ENCODE measurements at regions not wholly inside any gene's neighbourhood (a gene's known extent, or its start where the extent isn't known, plus 50 kb on each side); places are given as distances from the start of the nearest gene placed in this dataset.

DNA sequence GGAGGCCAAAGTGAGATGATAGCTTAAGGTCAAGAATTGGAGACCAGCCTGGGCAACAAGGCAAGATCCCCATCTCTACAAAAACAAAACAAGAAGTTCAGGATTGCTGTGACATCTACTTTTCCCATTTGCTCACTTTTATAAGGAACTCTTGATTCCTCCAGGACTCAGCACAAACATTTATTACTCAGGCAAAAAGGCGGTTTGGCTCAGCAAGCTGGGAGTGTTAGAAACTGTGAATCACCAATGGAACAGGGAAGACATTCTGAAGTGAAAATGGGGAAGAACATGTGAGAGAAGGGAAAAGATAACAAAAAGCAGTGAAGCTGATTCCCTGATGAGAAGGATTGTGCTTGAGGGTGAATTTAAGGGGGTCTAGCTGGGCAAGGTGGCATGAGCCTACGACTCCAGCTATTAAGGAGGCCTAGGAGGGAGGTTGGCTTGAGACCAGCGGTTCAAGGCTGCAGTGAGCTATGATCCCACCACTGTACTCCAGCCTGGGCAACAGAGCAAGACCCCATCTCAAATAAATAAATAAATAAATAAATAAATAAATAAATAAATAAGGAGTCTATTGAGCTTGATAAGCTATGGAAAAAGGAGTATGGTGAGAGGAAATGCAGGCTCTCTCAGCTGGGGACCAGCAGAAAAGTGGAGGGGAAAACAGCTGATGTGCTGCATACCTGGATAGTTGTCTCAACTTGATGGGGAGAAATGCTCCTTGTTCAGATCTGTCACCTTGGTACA, 65.4 kb upstream of the HDDC2 start:
- no peak for TF ChIP-seq CTCF (IDR thresholded peaks at IDR 0.05)
- TF ChIP-seq POLR2AphosphoS5 (IDR thresholded peaks at IDR 0.05; ENCODE audit: low read depth, low read length): no peak
- no peak for TF ChIP-seq REST (IDR thresholded peaks at IDR 0.05; ENCODE audit: insufficient read depth in 1 of 2, low read depth in 2 of 2, low read length in 1 of 2)
- no peak for TF ChIP-seq TCF7L2 (IDR thresholded peaks at IDR 0.05; ENCODE audit: low read depth, low read length)
- TF ChIP-seq SIN3A (IDR thresholded peaks at IDR 0.05; ENCODE audit: borderline replicate concordance, insufficient read depth, low read depth, low read length): no peak
- intact Hi-C loops (cut with micrococcal nuclease; ENCODE audit: unreplicated experiment) (no loop called here), in situ Hi-C loops (cut with HindIII; ENCODE audit: low pct_unique_long_range_greater_than_20kb, low sequenced_read_pairs) (no loop called here)
- H3K36me3 ChIP-seq (ENCODE audit: control insufficient read depth, insufficient read depth, low read length): no peaks in the 10 kb centered on the region
- POLR2A ChIA-PET: no interaction called here
- no peak for DNase-seq (ENCODE audit: low read depth, low spot score)
- BruUV-seq (replicated peaks): no TSS peak
- ATAC-seq: no peak
- CTCF ChIA-PET: no interaction called here
- no peak overlapping the region for H3K4me3 ChIP-seq (ENCODE audit: low read depth in 2 of 2, low read length in 2 of 2)
- H3K27me3 ChIP-seq (ENCODE audit: control insufficient read depth, insufficient read depth, low read length): peaks cover 32% of the 10 kb centered on the region
- H3K9me3 ChIP-seq (ENCODE audit: control insufficient read depth, insufficient read depth, low read depth, low read length): no peaks in the 10 kb centered on the region
- no peaks in the 10 kb centered on the region for H3K4me1 ChIP-seq (ENCODE audit: control insufficient read depth, insufficient read depth, low read length)
- no peak overlapping the region for H3K27ac ChIP-seq (ENCODE audit: low read length)

DNA sequence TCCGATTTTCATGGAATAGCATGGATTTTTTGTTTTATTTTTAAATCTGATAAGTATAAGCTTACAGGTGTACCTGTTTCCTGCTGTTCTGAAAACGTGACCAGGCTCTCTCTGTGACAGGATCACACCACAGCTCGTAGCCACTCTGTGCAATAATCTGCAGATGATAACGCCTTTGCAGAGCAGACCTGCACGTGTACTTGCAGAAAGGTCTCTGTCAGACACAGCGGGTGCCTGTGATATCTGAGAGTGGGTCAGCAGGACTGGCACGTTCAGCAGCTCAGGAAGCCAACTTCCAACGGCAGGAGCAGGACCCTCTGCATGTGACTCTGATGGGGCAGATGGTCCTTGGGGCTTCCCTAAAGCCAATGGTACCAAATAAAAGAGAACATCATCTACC, 68.6 kb upstream of the HDDC2 start:
- in situ Hi-C loops (cut with HindIII; ENCODE audit: low pct_unique_long_range_greater_than_20kb, low sequenced_read_pairs): no loop called here
- intact Hi-C loops (cut with micrococcal nuclease; ENCODE audit: unreplicated experiment): no loop called here
- ChIA-PET CTCF (no interaction called here), POLR2A (no interaction called here)
- Histone ChIP-seq H3K9me3 (ENCODE audit: control insufficient read depth, insufficient read depth, low read depth, low read length) (no peaks in the 10 kb centered on the region), H3K27me3 (ENCODE audit: control insufficient read depth, insufficient read depth, low read length) (peaks cover 21% of the 10 kb centered on the region), H3K4me1 (ENCODE audit: control insufficient read depth, insufficient read depth, low read length) (no peaks in the 10 kb centered on the region), H3K27ac (ENCODE audit: low read length) (no peak overlapping the region), H3K4me3 (ENCODE audit: low read depth in 2 of 2, low read length in 2 of 2) (no peak overlapping the region), H3K36me3 (ENCODE audit: control insufficient read depth, insufficient read depth, low read length) (no peaks in the 10 kb centered on the region)
- no peak for ATAC-seq
- no TSS peak for BruUV-seq (replicated peaks)
- DNase-seq (ENCODE audit: low read depth, low spot score): no peak
- TF ChIP-seq REST (IDR thresholded peaks at IDR 0.05; ENCODE audit: insufficient read depth in 1 of 2, low read depth in 2 of 2, low read length in 1 of 2) (no peak), SIN3A (IDR thresholded peaks at IDR 0.05; ENCODE audit: borderline replicate concordance, insufficient read depth, low read depth, low read length) (no peak), TCF7L2 (IDR thresholded peaks at IDR 0.05; ENCODE audit: low read depth, low read length) (no peak), CTCF (IDR thresholded peaks at IDR 0.05) (no peak), POLR2AphosphoS5 (IDR thresholded peaks at IDR 0.05; ENCODE audit: low read depth, low read length) (no peak)
